GM18519 (cell line): ENCODE measurements at regions not wholly inside any gene's neighbourhood (a gene's known extent, or its start where the extent isn't known, plus 50 kb on each side); places are given as distances from the start of the nearest gene placed in this dataset.

Experiments
- ATAC-seq: cut with Tn5 transposase; IDR thresholded peaks from one replicate; pipeline ENCODE4 v1.9.1; 2021; ENCODE audit warnings: mild to moderate bottlenecking, moderate library complexity; ENCODE audit not compliant: unreplicated experiment, low FRiP score

DNA sequence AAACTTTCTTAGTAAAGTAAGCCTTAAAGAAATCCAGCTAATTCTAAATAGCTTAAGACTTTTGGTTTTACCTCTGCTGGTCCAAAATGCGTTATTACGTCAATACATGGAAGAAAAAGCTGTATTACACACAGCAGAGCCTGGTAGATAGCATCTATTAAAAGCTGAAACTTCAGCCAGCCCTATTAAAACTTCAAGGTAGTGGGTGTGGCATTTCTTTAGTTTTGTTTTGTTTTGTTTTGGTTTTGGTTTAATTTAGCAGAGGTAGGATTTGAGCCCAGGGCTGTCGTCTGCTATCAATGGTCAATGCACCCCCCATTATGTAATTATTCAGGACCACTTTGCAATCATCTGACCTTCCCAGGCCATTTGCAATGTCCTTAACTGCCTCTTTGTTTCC lies 318.4 kb upstream of the MAF start:
- ATAC-seq, result no peak

DNA sequence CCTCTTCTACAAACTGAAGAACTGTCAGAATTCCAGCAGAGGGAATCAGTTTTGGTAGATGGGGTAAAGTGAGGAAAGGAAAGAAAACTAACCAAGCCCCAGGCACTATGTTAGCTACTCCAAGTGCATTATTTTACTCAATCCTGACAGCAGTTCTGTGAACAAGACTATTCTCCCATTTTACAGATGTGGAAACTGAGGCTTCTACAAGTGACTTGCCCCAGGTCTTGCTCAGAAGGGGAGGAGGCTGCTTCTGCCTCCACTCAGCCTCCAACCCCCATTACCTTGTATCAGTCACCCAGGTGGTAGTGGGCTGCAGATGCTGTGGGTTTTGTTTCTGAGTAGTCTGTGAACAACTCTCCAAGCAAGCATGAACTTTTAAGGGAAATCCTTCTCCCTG lies 315.2 kb upstream of the MAF start:
- ATAC-seq, result no peak

DNA sequence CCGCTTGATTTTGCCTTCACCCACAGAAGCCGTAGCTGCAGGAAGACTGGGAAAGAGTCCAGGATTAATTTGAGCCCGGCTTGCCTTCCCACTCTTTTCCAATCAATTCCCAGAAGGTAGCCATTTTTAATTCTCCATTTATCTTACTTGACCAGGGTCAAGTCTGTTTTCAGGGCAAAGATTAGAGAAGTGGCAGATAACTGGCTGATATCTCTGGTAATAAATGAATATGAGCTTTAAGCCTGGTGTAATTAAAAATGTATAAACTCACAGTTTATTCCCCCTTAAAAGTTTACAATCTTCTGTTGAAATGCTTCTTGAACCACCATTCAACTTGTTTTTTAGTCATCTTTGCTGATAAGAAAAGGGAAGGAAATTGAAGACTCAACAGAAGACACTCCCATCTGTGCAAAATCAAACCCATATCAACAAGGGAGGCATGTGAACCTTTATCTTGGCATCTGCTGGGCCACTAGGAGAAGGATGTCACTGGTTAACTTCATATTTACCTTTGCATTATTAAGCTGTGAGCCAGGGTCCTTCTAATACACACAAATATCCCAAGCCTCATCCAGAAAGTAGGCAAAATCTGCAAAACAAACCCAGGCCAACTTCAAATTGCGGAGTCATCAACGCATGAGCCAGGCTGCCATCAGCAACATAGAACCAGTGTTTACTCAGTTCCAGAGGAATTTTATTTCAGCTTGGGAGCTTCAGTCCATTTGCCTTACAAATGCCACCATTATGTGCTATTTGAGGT lies 314.6 kb upstream of the MAF start:
- no peak for ATAC-seq

DNA sequence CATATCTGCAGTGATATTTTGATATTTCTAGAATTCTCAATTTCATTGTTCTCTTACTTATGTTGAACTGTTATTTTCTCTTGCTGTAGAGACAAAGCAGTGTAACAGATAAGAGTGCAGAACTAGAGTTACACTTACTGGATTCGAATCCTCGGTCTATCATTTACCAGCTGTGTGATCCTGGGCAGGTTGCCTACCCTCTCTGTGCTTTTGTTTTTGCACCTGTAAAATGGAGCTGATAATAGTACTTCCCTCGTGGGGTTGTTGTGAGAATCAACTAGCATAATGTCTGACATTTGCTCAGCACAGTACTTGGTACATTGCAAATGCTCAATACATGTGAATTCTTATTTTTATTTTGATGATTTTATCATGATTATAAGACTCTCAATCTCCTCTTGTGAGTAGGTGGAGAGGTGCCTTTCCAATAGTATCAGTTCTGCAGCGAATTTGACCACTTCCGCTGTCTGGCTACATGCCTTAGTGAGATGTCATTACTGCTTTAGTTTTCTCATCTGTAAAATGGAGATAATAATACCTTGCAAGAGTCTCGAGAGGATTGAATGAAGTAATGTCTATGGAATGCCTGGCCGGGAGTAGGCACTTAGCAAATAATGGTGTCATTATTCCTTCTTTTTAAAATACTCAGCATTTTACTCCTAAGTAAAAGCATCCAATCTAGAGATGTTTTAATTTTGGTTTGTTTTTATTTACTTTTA lies 312.2 kb upstream of the MAF start:
- ATAC-seq, result no peak

DNA sequence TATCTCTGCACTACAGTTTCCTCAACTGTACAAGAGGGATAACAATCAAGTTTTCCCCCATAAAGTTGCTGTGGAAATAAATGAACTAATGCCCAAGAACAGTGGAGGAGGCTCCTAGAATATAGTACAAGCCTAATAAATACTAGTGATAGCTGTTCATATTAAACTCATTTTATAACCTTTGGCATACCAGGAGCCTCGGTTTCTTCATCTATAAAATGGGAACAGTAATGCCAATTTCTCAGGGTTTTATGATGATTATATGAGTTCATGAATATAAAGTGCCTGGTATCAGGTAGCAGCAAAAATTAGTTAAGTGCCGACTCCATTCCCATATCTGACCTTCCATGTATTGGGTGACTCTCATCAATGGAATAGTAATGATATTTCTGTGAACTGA lies 311.1 kb upstream of the MAF start:
- no peak for ATAC-seq

DNA sequence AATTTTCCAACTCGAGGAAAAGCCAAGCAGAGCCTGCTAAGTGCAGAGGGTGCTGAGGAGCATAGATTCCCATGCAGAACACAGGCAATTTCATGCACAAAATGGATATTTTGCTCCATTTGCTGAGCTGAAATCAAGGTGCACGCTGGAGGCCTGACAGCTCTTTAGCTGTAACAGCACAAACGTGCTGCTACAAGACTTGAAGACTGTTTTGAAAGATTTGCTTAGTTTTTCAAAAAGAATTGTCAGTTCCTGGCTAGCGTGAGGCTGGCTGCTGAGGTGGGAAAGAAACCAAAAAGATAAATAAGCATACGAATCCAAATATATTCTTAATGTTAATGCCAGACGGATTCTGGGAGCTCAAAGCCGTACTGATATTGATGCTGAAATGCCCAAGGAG lies 309.0 kb upstream of the MAF start:
- ATAC-seq, result no peak

DNA sequence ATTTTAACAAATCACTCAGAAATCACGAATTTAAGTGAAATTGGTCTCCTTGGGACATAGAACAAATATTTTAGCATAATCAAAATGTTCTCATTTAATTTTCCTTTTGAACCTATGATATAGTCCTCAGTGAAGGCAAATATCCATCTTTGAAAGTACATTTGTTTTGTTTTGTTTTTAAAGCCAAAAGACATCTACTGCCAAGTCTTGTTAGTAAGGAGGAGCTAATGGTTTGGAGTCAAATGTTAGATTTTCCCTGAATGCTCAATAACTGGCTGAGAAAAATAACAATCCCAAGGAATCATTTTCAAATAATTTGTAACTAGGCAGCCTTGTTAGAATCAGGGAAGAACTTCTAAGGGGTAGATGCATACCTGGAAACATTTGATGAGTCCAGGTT lies 302.9 kb upstream of the MAF start:
- no peak for ATAC-seq

DNA sequence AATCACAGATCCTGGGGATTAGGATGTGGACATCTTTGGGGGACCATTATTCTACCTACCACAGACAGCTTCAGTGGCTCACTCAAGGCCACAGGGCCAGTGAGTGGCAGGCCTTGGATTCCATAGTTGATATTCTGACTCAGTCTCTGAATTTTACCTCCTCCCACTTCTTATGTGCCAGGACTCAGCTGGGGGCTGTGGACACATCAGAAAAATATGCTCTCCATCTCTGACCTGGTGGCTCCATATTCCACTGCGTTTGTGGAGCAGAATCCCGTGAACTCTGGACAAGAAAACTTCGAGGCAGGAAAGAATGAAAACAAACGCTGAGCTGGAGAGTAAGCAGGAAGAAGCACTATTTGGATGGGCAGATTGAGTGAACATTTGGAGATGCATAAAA lies 301.8 kb upstream of the MAF start:
- ATAC-seq, result no peak

DNA sequence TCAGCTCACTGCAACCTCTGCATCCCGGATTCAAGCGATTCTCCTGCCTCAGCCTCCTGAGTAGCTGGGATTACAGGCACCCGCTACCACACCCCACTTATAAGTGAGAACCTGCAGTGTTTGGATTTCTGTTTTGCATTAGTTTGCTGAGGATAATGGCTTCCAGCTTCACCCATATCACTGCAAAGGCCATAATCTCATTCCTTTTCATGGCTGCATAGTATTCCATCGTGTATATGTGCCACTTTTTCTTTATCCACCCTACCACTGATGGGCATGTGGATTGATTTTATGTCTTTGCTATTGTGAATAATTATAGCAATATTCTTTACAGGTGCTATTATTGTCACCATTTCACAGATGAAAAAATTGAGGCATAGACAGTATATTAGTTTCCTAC lies 301.0 kb upstream of the MAF start:
- ATAC-seq, result no peak

DNA sequence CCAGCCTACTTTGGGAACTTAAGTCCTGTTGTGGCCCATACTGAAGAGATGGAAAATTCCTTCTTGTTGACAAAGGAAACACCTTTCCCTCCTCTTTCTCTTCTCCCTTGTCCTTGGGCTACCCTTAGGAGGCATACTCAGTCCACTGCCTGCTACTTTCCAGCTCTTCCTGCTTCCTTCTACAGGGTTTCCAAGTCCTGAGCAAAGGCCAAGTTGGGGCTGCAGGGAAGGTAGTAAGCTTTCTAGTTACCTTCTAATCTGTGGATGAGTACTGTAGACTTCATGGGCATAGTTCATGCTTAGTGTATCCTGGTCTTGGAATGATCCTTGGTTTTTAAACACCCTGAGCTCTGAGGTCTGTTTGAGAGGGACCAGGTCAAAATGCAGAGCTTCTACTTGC lies 299.2 kb upstream of the MAF start:
- ATAC-seq, result no peak

DNA sequence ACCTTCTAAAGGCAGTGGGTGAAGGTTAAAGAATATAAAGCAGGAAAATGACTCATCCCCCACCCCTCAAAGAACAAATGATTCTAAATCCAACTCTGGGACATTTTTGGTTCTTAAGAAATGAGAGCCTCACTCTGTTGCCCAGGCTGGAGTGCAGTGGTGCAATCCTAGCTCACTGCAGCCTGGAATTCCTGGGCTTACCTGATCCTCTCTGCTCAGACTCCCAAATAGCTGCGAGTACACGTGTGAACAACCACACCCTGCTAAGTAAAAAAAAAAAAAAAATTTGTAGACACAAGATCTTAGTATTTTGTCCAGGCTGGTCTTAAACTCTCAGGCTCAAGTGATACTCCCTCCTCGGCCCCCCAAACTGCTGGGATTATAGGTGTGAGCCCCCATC lies 298.8 kb upstream of the MAF start:
- ATAC-seq, result no peak

DNA sequence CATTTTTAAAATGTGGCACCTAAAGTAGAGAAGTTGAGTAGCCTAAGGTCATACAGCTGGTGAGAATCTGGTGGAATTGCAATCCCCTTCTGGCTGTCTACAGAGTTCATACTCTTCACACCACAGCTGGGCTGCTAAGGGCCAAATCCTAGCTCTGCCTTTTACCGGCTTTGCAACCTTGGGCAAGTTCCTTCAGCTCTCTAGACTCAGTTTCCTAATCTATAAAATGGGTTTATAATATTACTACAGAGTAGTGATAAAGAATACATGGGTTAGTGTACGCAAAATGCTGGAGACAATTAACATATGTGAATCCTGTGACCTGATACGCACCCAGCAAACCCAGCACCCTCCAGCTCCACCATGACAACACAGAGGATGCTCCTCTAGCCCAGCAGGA lies 298.2 kb upstream of the MAF start:
- ATAC-seq, result no peak

DNA sequence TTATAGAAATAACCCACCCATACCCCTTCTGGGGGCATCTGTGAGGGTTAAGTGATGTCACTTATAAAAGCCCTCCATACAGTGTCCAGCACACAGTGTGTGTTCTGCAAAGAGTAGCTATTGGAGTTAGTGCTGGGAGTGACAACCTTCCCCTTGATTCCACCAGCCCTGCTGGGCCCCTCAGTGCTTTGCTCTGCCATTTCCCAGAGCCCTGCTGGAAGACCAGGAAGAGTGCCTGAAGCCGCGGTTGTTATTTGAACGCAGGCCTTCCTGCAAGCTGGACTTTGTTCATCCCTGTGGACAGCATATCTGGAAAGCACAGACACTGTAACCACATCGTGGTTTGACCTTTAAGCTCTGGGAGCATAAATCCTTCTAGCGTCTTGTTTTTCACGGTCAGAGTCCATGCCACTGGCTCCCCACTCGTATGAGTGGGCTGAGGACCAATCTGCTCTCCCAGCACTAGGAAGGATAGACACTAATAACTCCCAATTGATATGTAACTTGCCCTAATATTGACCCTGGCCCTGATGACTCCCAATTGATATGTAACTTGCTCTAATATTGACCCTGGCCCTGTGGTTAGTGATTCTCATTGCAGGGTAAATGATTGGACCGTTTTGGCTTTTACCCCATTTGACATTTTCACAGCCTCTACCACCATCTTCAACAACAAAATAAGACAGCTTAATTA lies 297.1 kb upstream of the MAF start:
- ATAC-seq, result no peak

DNA sequence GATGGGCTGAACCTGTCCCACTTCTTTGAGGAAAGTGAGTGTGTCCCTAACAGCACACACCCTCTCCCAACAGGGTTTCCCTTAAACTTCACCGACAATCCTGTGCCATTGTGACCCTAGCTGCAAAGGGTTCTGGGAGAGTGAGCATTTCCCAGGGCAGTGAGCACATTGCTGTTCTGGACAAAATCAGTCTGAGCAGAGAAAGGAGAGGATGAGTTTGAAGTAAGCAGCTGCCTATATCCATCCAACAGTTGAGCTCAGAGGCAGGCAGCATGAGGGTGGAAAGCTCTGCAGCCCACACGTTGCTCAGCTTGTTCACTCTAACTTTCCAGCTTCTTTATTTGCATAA lies 296.5 kb upstream of the MAF start:
- no peak for ATAC-seq

DNA sequence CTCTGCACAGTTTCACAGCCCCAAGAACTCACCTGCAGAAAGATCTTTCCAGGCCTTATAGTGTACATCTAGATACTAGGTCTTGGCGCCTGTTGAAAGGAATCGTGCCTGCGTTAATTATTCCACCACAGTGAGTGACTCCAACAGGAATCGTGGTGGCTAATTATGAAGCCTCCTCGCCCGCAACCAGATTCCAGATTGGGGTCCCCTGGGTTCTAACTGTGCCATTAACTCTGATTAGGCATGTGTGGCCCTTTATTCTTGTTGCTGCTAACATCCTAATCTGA lies 295.3 kb upstream of the MAF start:
- ATAC-seq, result no peak

DNA sequence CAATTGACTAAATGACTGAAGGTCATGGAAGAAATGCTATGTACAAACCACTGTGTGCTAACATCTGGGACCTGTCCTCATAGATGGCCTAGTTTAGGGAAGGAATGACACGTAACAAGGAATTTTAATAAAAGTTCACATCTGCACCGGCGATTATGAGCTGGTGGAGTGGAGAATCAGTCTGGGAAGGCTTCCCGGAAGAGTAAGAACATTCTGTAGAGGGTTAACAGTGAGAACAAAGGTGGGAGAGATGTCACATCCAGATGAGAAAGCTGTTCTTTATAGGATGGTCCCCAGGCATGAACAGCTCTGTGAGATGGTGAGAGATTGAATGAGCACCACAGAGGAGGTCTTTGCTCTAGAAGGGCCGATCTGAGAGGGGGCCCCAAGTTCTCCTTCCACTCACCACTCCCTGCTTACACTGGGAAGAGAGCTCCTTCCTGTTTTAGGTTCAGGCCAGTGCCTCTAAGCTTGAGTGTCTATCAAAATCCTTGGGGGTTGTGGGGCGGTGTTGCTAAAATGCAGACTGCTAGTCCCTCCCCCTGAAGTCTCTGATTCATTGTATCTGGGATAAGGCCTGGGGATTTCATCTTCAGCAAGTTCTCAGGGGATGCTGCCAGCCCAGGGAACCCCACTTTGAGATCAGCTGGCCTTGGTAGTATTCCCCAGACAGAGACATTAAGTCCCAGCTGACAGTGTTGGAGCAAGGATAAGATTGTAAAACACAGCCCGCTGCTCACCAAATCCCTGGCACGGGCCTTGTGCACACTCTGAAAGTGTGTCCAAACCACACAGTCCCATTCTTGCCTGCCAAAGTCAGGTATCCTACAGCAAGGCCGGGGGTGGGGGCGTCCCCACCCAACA lies 294.7 kb upstream of the MAF start:
- no peak for ATAC-seq

DNA sequence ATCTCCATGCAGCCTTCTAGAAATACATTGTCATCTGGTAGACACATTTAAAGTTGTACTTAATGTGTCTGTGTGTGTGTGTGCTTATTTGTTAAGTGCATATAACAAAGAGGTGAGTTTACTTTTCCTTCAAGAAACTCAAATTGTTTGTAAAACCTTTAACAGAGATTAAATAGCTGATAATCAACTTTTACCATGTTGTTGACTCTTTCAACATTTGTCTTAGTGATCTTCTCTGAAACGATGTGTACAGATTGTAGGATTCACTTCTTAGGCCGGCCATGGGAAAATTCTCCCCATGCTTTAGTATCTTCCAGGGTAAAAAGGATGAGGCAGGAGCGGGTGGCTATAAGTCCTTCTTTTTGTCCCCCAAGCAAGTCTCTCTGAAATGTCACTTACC lies 292.9 kb upstream of the MAF start:
- no peak for ATAC-seq

DNA sequence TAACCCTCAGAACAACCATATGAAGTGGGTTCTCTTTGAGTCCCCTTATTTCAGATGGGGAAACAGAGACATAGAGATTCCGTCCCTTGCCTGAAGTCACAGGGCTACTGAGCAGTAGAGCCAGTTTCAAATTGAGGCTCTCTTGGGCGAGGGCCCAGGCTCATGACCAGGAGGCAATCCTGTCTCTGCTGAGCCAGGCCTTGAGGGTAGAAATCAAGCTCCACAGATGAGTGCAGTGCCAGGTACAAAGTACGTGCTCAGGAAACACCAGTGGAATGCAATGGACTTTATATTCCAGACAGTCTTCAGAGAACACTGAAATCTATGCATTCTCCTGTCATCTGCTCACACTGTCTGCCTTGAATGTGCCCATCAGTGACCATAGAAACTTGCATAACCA lies 291.7 kb upstream of the MAF start:
- ATAC-seq, result no peak

DNA sequence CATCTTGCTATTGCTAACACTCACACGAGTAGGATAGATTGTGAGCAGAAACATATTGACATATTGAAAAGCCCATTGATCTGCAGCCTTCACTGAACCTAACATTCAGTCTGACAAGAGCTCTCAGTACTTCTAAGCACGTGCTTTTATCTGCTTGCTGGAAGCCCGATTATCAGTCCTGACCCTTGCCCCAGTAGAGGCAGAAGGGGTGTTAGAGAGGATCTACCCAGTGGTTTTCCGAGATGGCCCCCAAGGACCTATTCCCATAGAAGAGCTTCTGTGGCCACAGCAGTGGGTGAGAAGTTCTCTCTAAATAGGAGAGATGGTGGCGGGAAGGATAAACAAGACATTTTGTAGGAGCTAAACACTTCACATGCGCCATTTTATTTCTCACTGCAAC lies 290.9 kb upstream of the MAF start:
- ATAC-seq, result no peak

DNA sequence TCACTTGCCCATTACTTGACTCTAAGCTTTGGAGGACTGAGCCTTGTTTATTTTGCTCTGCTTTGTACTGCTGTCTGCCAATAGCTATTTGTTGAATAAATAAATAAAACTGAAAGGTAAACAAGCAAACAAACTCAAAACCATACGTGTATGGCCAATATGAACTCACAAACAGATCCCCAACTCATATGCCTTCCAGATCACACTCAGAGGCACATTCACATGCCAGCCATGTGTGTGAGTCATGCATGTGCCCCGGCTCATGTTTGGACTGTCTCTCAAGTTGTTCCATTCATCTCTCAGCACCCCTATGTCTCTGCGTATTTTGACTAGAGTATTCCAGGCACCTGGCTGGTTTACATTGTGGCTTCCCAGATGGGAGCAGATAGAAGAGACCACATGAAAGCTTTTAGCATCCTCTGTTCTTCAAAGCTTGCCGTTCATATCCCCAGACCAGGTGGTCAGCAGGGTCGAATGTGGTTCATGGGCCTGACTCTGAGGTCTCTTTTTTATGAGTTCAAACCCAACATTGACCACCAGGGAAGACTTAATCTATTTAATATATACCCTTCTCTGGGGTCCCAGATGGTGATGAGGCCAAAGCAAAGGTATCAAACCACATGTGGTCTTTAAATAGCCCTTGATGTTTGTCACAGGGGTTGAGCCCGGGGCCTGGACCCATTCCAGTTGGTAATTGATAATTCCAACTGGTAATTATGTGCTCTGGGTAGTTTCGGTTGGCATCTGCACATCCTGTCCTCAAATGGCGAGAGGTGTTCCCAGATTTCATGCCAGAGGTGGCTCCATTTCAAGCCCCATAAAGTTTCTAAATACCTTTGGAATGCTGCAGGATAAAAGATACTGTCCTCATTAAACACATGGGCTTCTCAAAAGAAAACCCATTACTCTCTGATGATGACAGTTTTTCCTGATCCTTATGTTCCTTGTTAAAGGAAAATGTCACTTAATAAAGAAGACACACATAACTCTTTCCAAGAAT lies 287.3 kb upstream of the MAF start:
- no peak for ATAC-seq
